GM21737 (cell line): ENCODE measurements at regions not wholly inside any gene's neighbourhood (a gene's known extent, or its start where the extent isn't known, plus 50 kb on each side); places are given as distances from the start of the nearest gene placed in this dataset.
"Not testable (repeated sequence)": the region's sequence is repeated elsewhere in the genome, so short reads cannot be mapped to it uniquely, and the experiment has no call there.

ENCODE experiments used
- ATAC-seq: cut with Tn5 transposase; IDR thresholded peaks from one replicate; pipeline ENCODE4 v1.9.1; 2021; ENCODE audit warnings: mild to moderate bottlenecking, moderate library complexity; ENCODE audit not compliant: unreplicated experiment

DNA sequence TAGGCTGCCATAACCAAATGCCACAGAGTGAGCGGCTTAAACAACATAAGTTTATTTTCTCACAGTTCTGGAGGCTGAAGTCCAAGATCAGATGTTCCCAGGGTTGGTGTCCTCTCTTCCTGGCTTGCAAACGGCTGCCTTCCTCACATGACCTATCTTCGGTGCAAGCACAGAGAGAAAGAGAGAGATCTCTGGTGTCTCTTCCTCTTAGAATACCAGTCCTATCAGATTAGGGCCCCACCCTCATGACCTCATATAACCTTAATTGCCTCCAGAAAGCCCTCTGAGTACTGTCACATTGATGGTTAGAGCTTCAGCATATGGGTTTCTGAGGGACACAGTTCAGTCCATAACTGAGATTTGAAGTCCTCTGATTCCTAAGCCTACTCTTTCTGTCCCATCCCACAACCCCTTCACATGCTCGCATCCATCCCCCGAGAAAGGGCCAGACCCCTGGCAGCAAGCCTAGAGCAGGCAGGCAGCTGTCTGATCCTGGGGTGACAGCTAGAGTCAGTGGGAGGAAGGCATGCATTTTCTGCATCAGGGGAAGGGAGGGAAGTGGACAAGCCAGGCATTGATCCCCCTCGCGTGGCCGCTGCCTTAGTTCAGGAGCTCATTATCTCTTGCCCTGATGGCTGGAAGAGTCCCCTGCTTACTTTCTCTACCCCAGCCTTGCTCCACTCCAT lies 114.1 kb downstream of the FAR1 start:
- no peak for ATAC-seq

- no peak for ATAC-seq
Observed at GRCh38 chr11:13784441-13784840, 116.0 kb downstream of the FAR1 start.

- ATAC-seq, result no peak
Observed at GRCh38 chr11:13784855-13785254, 116.4 kb downstream of the FAR1 start.

DNA sequence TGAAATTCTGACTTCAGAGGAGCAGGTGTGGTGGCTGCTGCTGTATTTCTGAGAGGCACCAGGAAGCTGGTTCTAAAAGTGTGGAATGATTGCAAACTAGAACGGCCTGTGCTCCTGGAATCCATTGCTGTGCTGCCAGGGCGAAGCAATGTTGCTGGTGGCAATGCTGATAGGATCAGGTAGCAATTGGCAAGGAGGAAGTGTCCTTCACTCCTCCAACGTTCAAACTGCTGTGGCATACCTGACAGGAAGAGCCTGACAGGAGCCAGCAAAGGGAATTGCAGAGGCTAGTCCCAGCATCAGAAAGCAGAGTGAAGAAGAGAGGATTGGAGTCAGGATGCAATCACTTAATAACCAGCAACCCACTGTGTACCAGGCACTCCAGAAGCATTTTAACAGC lies 118.2 kb downstream of the FAR1 start:
- ATAC-seq, result no peak

GRCh38 chr11:13797616-13798015 lies 129.1 kb downstream of the FAR1 start:
- ATAC-seq, result not testable (repeated sequence)

- ATAC-seq, result no peak
Observed at GRCh38 chr11:13800901-13801300, 132.4 kb downstream of the FAR1 start.

- ATAC-seq, result no peak
Observed at GRCh38 chr11:13818325-13818724, 144.2 kb upstream of the SPON1 start.

DNA sequence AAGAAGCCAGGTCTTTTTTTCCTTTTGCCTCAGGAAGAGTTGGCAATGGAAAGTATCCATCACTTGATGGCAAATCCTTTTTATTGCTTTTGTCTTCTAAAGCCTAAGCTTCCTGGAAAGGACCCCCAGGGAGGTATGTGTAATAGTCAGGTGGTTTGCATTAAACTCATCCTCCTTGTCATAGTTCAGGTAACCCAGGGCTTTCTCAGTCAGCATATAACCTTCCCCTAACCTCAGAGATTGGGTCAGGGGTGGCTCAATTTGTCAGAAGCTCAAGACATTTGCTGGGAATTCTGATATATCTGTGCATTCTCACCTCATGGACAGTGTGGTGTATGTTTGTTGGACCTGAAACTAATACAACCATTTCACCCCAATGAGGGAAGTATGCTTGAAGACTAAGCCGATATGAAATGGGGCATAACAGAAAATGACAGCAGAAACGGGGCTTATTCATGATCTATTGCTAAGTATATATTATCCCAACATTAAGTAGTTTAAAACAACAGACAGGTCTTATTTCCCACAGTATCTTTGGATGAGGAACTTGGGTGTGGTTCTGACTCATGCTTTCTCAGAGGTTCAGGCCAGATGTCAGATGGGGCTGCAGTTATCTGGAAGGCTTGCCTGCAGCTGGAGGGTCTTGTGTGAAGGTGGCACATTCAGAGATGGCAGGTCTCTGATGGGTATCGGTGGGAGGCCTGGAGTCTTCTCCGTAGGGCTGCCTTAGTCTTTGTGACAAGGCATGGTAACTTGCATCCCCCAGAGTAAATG lies 135.8 kb upstream of the SPON1 start:
- no peak for ATAC-seq

GRCh38 chr11:13831696-13832095 lies 130.8 kb upstream of the SPON1 start:
- ATAC-seq, result no peak

- ATAC-seq, result no peak
Observed at GRCh38 chr11:13834463-13834862, 128.1 kb upstream of the SPON1 start.

DNA sequence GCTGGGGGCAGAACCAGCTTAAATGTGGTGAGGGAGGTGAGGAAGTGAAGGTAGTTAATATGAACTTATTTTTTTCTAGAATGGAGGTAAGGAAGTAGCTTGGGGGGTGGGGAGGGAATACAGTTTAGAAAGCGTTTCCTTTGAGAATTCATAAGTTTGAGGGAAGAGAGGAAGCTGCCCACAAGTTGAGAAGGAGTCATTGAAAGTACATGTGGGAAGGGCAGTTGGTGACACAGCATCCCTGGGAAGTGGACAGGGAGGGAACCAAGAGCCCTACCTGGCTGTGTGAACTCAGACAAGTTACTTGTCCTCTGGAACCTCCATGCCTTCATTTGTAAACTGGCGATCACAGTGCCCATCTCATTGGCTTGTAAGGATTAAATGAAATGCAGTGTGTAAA lies 125.9 kb upstream of the SPON1 start:
- no peak for ATAC-seq

GRCh38 chr11:13837286-13837685 lies 125.2 kb upstream of the SPON1 start:
- ATAC-seq, result no peak

GRCh38 chr11:13841393-13841792 lies 121.1 kb upstream of the SPON1 start:
- ATAC-seq, result no peak

GRCh38 chr11:13848031-13848430 lies 114.5 kb upstream of the SPON1 start:
- no peak for ATAC-seq

- ATAC-seq, result no peak
Observed at GRCh38 chr11:13850231-13851005, 112.1 kb upstream of the SPON1 start.

DNA sequence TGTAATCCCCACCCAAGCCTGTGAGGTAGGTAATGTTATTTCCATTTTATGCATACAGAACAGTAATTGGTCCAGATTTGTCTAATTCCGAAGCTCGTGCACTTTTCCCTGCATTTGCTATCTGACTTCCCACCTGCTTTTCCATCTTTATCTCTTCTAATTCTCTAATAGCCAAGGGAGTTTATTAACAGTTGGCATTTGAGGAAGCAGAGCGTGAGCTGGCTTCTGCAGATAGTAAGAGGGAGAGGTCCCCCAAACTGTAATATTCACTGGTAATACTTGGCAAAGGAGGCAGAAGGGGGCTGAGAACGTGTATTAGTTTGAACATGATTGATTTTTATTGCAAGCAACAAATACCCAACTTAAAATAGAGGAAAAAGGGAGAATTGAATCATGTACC lies 110.8 kb upstream of the SPON1 start:
- no peak for ATAC-seq

GRCh38 chr11:13852481-13852880 lies 110.0 kb upstream of the SPON1 start:
- no peak for ATAC-seq

DNA sequence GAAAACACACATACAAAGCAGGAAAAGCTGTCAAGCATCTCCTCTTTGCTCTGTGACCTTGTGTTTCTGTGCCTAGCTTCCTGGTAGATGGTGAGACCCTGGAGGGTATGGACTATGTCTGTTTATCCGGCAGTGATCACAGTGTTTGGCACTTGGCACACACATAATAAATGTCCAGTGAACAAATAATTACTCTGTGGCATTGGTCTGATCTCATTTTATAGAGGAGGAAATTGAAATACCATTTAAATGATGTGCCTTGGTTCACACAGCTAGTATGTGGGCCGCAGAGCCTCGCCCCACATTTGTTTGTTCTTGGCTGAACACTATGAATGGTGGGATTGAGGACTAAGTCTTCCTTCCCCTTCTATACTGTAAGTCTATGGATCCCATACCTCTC lies 104.7 kb upstream of the SPON1 start:
- no peak for ATAC-seq

DNA sequence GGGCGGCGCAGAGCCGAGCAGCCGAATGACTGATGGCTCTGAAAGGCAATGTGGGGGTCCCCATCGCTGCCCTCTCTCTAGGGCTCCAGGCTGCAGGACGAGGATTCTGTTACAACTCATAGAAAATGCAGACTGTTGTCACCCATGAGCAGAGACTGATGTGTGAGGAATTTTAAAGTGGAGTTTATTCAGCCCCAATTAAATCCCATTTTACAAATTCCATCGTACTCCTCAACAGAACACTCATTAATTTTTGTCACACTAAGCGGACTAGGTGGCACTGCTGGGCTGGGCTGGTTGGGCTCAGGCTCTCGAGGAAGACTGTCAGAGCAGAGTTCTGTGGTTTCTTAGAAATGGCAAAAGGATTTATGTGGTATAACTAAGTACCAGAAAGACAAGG lies 102.6 kb upstream of the SPON1 start:
- no peak for ATAC-seq

- peak; percentile 71 for ATAC-seq
Observed at GRCh38 chr11:13861411-13861810, 101.1 kb upstream of the SPON1 start.

GRCh38 chr11:13862845-13863392 lies 99.6 kb upstream of the SPON1 start:
- ATAC-seq, result no peak
